ENCODE measurements at regions not wholly inside any gene's neighbourhood (a gene's known extent, or its start where the extent isn't known, plus 50 kb on each side); places are given as distances from the start of the nearest gene placed in this dataset.
"Not testable (repeated sequence)": the region's sequence is repeated elsewhere in the genome, so short reads cannot be mapped to it uniquely, and the experiment has no call there.

GRCh38 chr9:75197561-75197960, 109.2 kb downstream of the OSTF1 start:
- DNase-seq, result no peak

GRCh38 chr9:75198436-75198835, 110.1 kb downstream of the OSTF1 start:
- no peak for DNase-seq

- DNase-seq, result no peak
Observed at GRCh38 chr9:75200892-75201470, 112.7 kb downstream of the OSTF1 start.

GRCh38 chr9:75201480-75202209, 113.3 kb downstream of the OSTF1 start:
- DNase-seq, result no peak

GRCh38 chr9:75207997-75208396, 119.7 kb downstream of the OSTF1 start:
- not testable (repeated sequence) for DNase-seq

GRCh38 chr9:75210215-75210614, 121.9 kb downstream of the OSTF1 start:
- DNase-seq, result no peak

GRCh38 chr9:75213765-75214164, 125.5 kb downstream of the OSTF1 start:
- DNase-seq, result no peak

GRCh38 chr9:75226403-75227139, 138.3 kb downstream of the OSTF1 start:
- no peak for DNase-seq

- DNase-seq, result no peak
Observed at GRCh38 chr9:75228893-75229292, 140.6 kb downstream of the OSTF1 start.

- DNase-seq, result no peak
Observed at GRCh38 chr9:75229605-75230332, 141.5 kb downstream of the OSTF1 start.

GRCh38 chr9:75230469-75230868, 142.2 kb downstream of the OSTF1 start:
- no peak for DNase-seq

- no peak for DNase-seq
Observed at GRCh38 chr9:75231167-75231566, 142.9 kb downstream of the OSTF1 start.

- DNase-seq, result no peak
Observed at GRCh38 chr9:75233011-75233410, 144.7 kb downstream of the OSTF1 start.

GRCh38 chr9:75235632-75236031, 147.3 kb downstream of the OSTF1 start:
- DNase-seq, result no peak

GRCh38 chr9:75238311-75238976, 150.1 kb downstream of the OSTF1 start:
- peak; percentile 28 for DNase-seq

GRCh38 chr9:75239176-75239575, 150.9 kb downstream of the OSTF1 start:
- DNase-seq, result no peak

- no peak for DNase-seq
Observed at GRCh38 chr9:75242426-75242825, 154.1 kb downstream of the OSTF1 start.

- no peak for DNase-seq
Observed at GRCh38 chr9:75246949-75247348, 158.6 kb downstream of the OSTF1 start.

- DNase-seq, result peak; percentile 35
Observed at GRCh38 chr9:75265525-75265972, 177.2 kb downstream of the OSTF1 start.

GRCh38 chr9:75269197-75269596, 180.9 kb downstream of the OSTF1 start:
- no peak for DNase-seq

GRCh38 chr9:75273055-75273454, 184.7 kb downstream of the OSTF1 start:
- not testable (repeated sequence) for DNase-seq

GRCh38 chr9:75274781-75275180, 186.5 kb downstream of the OSTF1 start:
- no peak for DNase-seq

Data from right kidney (tissue), 1 donor.